Common myeloid progenitor, CD34-positive (primary cell): ENCODE measurements at regions not wholly inside any gene's neighbourhood (a gene's known extent, or its start where the extent isn't known, plus 50 kb on each side); places are given as distances from the start of the nearest gene placed in this dataset.
"Not testable (repeated sequence)": the region's sequence is repeated elsewhere in the genome, so short reads cannot be mapped to it uniquely, and the experiment has no call there.

ENCODE experiments used
- CTCF ChIA-PET: fragments of 350-600 bp; sonication (Branson Sonifier 250); formaldehyde crosslinking; loops from one replicate; lab custom pipeline; 2021; ENCODE audit warnings: antibody characterized with exemption; lab: Charles Lee
- POLR2A ChIA-PET: fragments of 350-600 bp; sonication (Branson Sonifier 250); formaldehyde crosslinking; loops from one replicate; lab custom pipeline; 2021; ENCODE audit warnings: antibody characterized with exemption; lab: Charles Lee
- DNase-seq, 3 donors: peaks; one replicate each; pipeline versions ENCODE4 v3.0.0 to v3.0.0-alpha.2; 2013
- H3K27ac ChIP-seq, 2 experiments: 1 replicate in 1 of 2; 2 replicates in 1 of 2; pipeline ENCODE4 v1.7.0; 2013; ENCODE audit warnings: inconsistent platforms in 2 of 2, low read length in 2 of 2, mild to moderate bottlenecking in 2 of 2, low read depth in 1 of 2, moderate library complexity in 1 of 2; ENCODE audit not compliant: severe bottlenecking in 2 of 2, insufficient read depth in 1 of 2, poor library complexity in 1 of 2
- H3K27me3 ChIP-seq, 5 experiments: replicated peaks in 2 of 5; 1 replicate in 3 of 5; 2 replicates in 2 of 5; pipeline versions ENCODE4 v1.6.1 to v1.7.0; 2013; ENCODE audit warnings: low read length in 4 of 5, mild to moderate bottlenecking in 2 of 5, moderate library complexity in 2 of 5, inconsistent platforms in 1 of 5; ENCODE audit not compliant: insufficient read depth in 5 of 5, control insufficient read depth in 4 of 5
- H3K36me3 ChIP-seq, 4 experiments: 1 replicate in 2 of 4; 2 replicates in 2 of 4; pipeline versions ENCODE4 v1.6.1 to v1.7.0; 2013; ENCODE audit warnings: low read length in 3 of 4, control low read depth in 1 of 4, mild to moderate bottlenecking in 1 of 4; ENCODE audit not compliant: control insufficient read depth in 4 of 4, insufficient read depth in 4 of 4
- H3K4me1 ChIP-seq, 4 experiments: 1 replicate in 3 of 4; 2 replicates in 1 of 4; pipeline versions ENCODE4 v1.6.1 to v1.7.1; 2013; ENCODE audit warnings: low read length in 3 of 4, mild to moderate bottlenecking in 3 of 4, control low read depth in 1 of 4, inconsistent platforms in 1 of 4, moderate library complexity in 1 of 4; ENCODE audit not compliant: control insufficient read depth in 4 of 4, insufficient read depth in 4 of 4; ENCODE audit errors: control extremely low read depth in 1 of 4
- H3K4me3 ChIP-seq, 7 experiments: 1 replicate in 4 of 7; 2 replicates in 3 of 7; pipeline versions ENCODE4 v1.5.1 to v1.7.0; 2013; ENCODE audit warnings: mild to moderate bottlenecking in 7 of 7, low read length in 6 of 7, moderate library complexity in 6 of 7, inconsistent platforms in 2 of 7, low read depth in 2 of 7, control low read depth in 1 of 7; ENCODE audit not compliant: insufficient read depth in 4 of 7, control insufficient read depth in 1 of 7; ENCODE audit errors: extremely low read depth in 1 of 7
- H3K9me3 ChIP-seq, 5 experiments: 1 replicate in 4 of 5; 2 replicates in 1 of 5; pipeline versions ENCODE4 v1.6.1 to v1.7.1; 2013; ENCODE audit warnings: low read length in 4 of 5, mild to moderate bottlenecking in 2 of 5, inconsistent platforms in 1 of 5, low read depth in 1 of 5, moderate library complexity in 1 of 5; ENCODE audit not compliant: control insufficient read depth in 4 of 5, insufficient read depth in 2 of 5; ENCODE audit errors: control extremely low read depth in 1 of 5
- WGBS: methylation state at CpG from one replicate; pipeline ENCODE4 v1.1.5; 2013; ENCODE audit not compliant: insufficient coverage; 5-methylcytosine and 5-hydroxymethylcytosine counted together

GRCh38 chr4:133275246-133275645 is 126.2 kb downstream of the PCDH10 start:
- CTCF ChIA-PET, result no interaction called here
- no peak for DNase-seq
- WGBS, result 85% methylated on average over 3 of the region's 3 CpGs
- H3K9me3 ChIP-seq, result peaks cover 0 to 3% (median 0%) of the 10 kb centered on the region in 5 experiments
- POLR2A ChIA-PET, result no interaction called here
- H3K36me3 ChIP-seq, result no peaks in the 10 kb centered on the region
- no peaks in the 10 kb centered on the region for H3K4me1 ChIP-seq
- no peaks in the 10 kb centered on the region for H3K27me3 ChIP-seq
- H3K4me3 ChIP-seq, result no peak overlapping the region
- no peak overlapping the region for H3K27ac ChIP-seq

- no peak overlapping the region for H3K4me3 ChIP-seq
- CTCF ChIA-PET, result no interaction called here
- H3K9me3 ChIP-seq, result peaks cover 0 to 3% (median 0%) of the 10 kb centered on the region in 5 experiments
- H3K4me1 ChIP-seq, result no peaks in the 10 kb centered on the region
- POLR2A ChIA-PET, result no interaction called here
- 100% methylated on average over 3 of the region's 3 CpGs for WGBS
- H3K27me3 ChIP-seq, result no peaks in the 10 kb centered on the region
- no peak overlapping the region for H3K27ac ChIP-seq
- no peaks in the 10 kb centered on the region for H3K36me3 ChIP-seq
- DNase-seq, result no peak
Measured at GRCh38 chr4:133273401-133273800, 124.3 kb downstream of the PCDH10 start.

- Histone ChIP-seq H3K36me3 (no peaks in the 10 kb centered on the region), H3K9me3 (no peaks in the 10 kb centered on the region), H3K27me3 (no peaks in the 10 kb centered on the region), H3K27ac (no peak overlapping the region), H3K4me3 (no peak overlapping the region), H3K4me1 (no peaks in the 10 kb centered on the region)
- no peak for DNase-seq
- ChIA-PET CTCF (no interaction called here), POLR2A (no interaction called here)
- WGBS, result 100% methylated on average over 1 of the region's 2 CpGs
Measured at GRCh38 chr4:133270021-133270570, 121.0 kb downstream of the PCDH10 start.

- Histone ChIP-seq H3K4me3 (no peak overlapping the region), H3K36me3 (no peaks in the 10 kb centered on the region)
- WGBS, result 96% methylated on average over 15 of the region's 17 CpGs
Measured at GRCh38 chr4:133268205-133268604, 119.1 kb downstream of the PCDH10 start.

GRCh38 chr4:133267506-133267905 is 118.4 kb downstream of the PCDH10 start:
- WGBS, result 87% methylated on average over 7 of the region's 7 CpGs
- H3K4me3 ChIP-seq, H3K4me1 ChIP-seq, DNase-seq, POLR2A ChIA-PET, H3K27ac ChIP-seq, H3K36me3 ChIP-seq, CTCF ChIA-PET, H3K9me3 ChIP-seq, H3K27me3 ChIP-seq: not testable (repeated sequence)

More at GRCh38 chr4:133268205-133268604, 119.1 kb downstream of the PCDH10 start:
- Histone ChIP-seq H3K9me3 (no peaks in the 10 kb centered on the region), H3K4me1 (no peaks in the 10 kb centered on the region), H3K27ac (no peak overlapping the region), H3K27me3 (no peaks in the 10 kb centered on the region)
- POLR2A ChIA-PET, result no interaction called here
- CTCF ChIA-PET, result no interaction called here
- no peak for DNase-seq

GRCh38 chr4:133266966-133267365 is 117.9 kb downstream of the PCDH10 start:
- CTCF ChIA-PET, H3K27ac ChIP-seq, POLR2A ChIA-PET, H3K4me3 ChIP-seq, H3K4me1 ChIP-seq, H3K36me3 ChIP-seq, H3K27me3 ChIP-seq, H3K9me3 ChIP-seq, DNase-seq: not testable (repeated sequence)
- 100% methylated on average over 1 of the region's 11 CpGs for WGBS

GRCh38 chr4:133264251-133264650 is 115.2 kb downstream of the PCDH10 start:
- POLR2A ChIA-PET, result not testable (repeated sequence)

More at GRCh38 chr4:133264251-133264650, 115.2 kb downstream of the PCDH10 start:
- DNase-seq, H3K36me3 ChIP-seq, CTCF ChIA-PET, H3K9me3 ChIP-seq, H3K4me3 ChIP-seq, H3K27ac ChIP-seq, H3K4me1 ChIP-seq, H3K27me3 ChIP-seq: not testable (repeated sequence)
- WGBS, result 92% methylated on average over 3 of the region's 3 CpGs
